ENCODE measurements at regions not wholly inside any gene's neighbourhood (a gene's known extent, or its start where the extent isn't known, plus 50 kb on each side); places are given as distances from the start of the nearest gene placed in this dataset.

GRCh38 chr13:46975173-46975572 is 78.3 kb upstream of the HTR2A start:
- TF ChIP-seq TAF1 (CRISPR knock-in tag; IDR thresholded peaks at IDR 0.05) (no peak), TBL1XR1 (IDR thresholded peaks at IDR 0.05; ENCODE audit: borderline replicate concordance, low read length, partially characterized antibody) (no peak), CHCHD3 (CRISPR knock-in tag; IDR thresholded peaks at IDR 0.05) (no peak), SOX5 (CRISPR knock-in tag; IDR thresholded peaks at IDR 0.05; ENCODE audit: borderline replicate concordance) (no peak), ZBTB7B (CRISPR knock-in tag; IDR thresholded peaks at IDR 0.05) (no peak), ELF4 (CRISPR knock-in tag; IDR thresholded peaks at IDR 0.05; ENCODE audit: borderline replicate concordance) (no peak), TBX3 (IDR thresholded peaks at IDR 0.05; ENCODE audit: borderline replicate concordance) (no peak), REST (IDR thresholded peaks at IDR 0.05; ENCODE audit: borderline replicate concordance in 1 of 2, low read depth in 1 of 2, low read length in 2 of 2) (no peak)
- TF ChIP-seq, protein P1, sequence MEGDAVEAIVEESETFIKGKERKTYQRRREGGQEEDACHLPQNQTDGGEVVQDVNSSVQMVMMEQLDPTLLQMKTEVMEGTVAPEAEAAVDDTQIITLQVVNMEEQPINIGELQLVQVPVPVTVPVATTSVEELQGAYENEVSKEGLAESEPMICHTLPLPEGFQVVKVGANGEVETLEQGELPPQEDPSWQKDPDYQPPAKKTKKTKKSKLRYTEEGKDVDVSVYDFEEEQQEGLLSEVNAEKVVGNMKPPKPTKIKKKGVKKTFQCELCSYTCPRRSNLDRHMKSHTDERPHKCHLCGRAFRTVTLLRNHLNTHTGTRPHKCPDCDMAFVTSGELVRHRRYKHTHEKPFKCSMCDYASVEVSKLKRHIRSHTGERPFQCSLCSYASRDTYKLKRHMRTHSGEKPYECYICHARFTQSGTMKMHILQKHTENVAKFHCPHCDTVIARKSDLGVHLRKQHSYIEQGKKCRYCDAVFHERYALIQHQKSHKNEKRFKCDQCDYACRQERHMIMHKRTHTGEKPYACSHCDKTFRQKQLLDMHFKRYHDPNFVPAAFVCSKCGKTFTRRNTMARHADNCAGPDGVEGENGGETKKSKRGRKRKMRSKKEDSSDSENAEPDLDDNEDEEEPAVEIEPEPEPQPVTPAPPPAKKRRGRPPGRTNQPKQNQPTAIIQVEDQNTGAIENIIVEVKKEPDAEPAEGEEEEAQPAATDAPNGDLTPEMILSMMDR (CRISPR knock-in tag; IDR thresholded peaks at IDR 0.05), result no peak
- TF ChIP-seq, protein P2, sequence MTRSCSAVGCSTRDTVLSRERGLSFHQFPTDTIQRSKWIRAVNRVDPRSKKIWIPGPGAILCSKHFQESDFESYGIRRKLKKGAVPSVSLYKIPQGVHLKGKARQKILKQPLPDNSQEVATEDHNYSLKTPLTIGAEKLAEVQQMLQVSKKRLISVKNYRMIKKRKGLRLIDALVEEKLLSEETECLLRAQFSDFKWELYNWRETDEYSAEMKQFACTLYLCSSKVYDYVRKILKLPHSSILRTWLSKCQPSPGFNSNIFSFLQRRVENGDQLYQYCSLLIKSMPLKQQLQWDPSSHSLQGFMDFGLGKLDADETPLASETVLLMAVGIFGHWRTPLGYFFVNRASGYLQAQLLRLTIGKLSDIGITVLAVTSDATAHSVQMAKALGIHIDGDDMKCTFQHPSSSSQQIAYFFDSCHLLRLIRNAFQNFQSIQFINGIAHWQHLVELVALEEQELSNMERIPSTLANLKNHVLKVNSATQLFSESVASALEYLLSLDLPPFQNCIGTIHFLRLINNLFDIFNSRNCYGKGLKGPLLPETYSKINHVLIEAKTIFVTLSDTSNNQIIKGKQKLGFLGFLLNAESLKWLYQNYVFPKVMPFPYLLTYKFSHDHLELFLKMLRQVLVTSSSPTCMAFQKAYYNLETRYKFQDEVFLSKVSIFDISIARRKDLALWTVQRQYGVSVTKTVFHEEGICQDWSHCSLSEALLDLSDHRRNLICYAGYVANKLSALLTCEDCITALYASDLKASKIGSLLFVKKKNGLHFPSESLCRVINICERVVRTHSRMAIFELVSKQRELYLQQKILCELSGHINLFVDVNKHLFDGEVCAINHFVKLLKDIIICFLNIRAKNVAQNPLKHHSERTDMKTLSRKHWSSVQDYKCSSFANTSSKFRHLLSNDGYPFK (CRISPR knock-in tag; IDR thresholded peaks at IDR 0.05; ENCODE audit: borderline replicate concordance), result no peak

Measured in HepG2 (cell line).